Lower lobe of right lung (tissue), 2 donors: ENCODE measurements at regions not wholly inside any gene's neighbourhood (a gene's known extent, or its start where the extent isn't known, plus 50 kb on each side); places are given as distances from the start of the nearest gene placed in this dataset.

Source experiments
- ATAC-seq, 2 donors: fragments of 200-7000 bp; cut with Tn5 transposase; one replicate each; pipeline ENCODE4 v1.9.1; 2020 to 2022; ENCODE audit warnings: mild to moderate bottlenecking in 2 of 2, moderate library complexity in 2 of 2
- DNase-seq: peaks from one replicate; pipeline ENCODE4 v3.0.0-alpha.2; 2020
- H3K27ac ChIP-seq: fragments of 200-600 bp; one replicate; pipeline ENCODE4 v1.8.0; 2022
- H3K27me3 ChIP-seq: fragments of 200-600 bp; one replicate; pipeline ENCODE4 v1.8.0; 2022; ENCODE audit warnings: low read depth
- H3K36me3 ChIP-seq: fragments of 200-600 bp; one replicate; pipeline ENCODE4 v1.8.0; 2022; ENCODE audit warnings: mild to moderate bottlenecking
- H3K4me1 ChIP-seq: fragments of 200-600 bp; one replicate; pipeline ENCODE4 v1.8.0; 2022
- H3K4me3 ChIP-seq: fragments of 200-600 bp; one replicate; pipeline ENCODE4 v1.8.0; 2022; ENCODE audit warnings: mild to moderate bottlenecking
- H3K9me3 ChIP-seq: fragments of 200-600 bp; one replicate; pipeline ENCODE4 v1.8.0; 2022
- CTCF ChIP-seq: fragments of 200-600 bp; IDR thresholded peaks from one replicate; pipeline ENCODE4 v1.8.0; 2022; ENCODE audit warnings: antibody characterized with exemption, mild to moderate bottlenecking
- intact Hi-C: fragments of 100-400 bp; cut with DNase I; formaldehyde crosslinking; loops from one replicate; pipeline ENCODE4 v1.11.0; 2022
- donor health status: DM: no; HTN: yes; CAD: no; lungs with severe emphysema.

GRCh38 chr3:96370637-96371036, 443.8 kb upstream of the EPHA6 start:
- no peak for ATAC-seq
- intact Hi-C loops = no loop called here
- DNase-seq = no peak
- Histone ChIP-seq H3K4me1 (no peaks in the 10 kb centered on the region), H3K9me3 (no peaks in the 10 kb centered on the region), H3K36me3 (no peaks in the 10 kb centered on the region), H3K27me3 (no peaks in the 10 kb centered on the region), H3K4me3 (no peak overlapping the region), H3K27ac (no peak overlapping the region)
- TF ChIP-seq CTCF = no peak

DNA sequence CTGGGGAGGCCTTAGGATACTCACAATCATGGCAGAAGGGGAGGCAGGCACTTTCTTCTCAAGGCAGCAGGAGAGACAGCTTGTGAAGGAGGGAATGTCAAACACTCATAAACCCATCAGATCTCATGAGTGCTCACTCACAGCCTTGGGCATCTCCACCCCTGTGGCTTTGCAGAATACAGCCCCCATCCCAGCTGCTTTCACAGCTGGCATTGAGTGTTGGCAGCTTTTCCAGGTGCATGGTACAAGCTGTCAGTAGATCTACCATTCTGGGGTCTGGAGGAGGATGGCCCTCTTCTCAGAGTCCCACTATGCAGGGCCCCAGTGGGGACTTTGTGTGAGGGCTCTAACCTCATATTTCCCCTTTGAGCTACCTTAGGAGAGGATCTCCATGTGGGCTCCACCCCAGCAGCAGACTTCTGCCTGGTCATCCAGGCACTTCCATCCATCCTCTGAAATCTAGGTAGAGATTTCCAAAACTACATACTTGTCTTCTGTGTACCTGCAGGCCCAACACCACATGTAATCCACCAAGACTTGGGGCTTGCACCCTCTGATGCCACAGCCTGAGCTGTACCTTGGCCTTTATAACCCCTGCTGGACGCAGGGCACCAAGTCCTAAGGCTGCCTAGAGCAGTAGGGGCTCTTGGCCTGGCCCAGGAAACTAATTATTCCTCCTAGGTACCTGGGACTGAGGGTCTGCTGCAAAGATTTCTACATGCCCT, 404.2 kb upstream of the EPHA6 start:
- ATAC-seq (peak in 1 of 2 donors; percentile 30), DNase-seq (no peak)
- H3K4me3 ChIP-seq = no peak overlapping the region
- no peak for TF ChIP-seq CTCF
- no peaks in the 10 kb centered on the region for H3K27me3 ChIP-seq
- H3K27ac ChIP-seq = no peak overlapping the region
- H3K36me3 ChIP-seq = no peaks in the 10 kb centered on the region
- intact Hi-C loops = no loop called here
- no peaks in the 10 kb centered on the region for H3K9me3 ChIP-seq
- H3K4me1 ChIP-seq = no peaks in the 10 kb centered on the region

DNA sequence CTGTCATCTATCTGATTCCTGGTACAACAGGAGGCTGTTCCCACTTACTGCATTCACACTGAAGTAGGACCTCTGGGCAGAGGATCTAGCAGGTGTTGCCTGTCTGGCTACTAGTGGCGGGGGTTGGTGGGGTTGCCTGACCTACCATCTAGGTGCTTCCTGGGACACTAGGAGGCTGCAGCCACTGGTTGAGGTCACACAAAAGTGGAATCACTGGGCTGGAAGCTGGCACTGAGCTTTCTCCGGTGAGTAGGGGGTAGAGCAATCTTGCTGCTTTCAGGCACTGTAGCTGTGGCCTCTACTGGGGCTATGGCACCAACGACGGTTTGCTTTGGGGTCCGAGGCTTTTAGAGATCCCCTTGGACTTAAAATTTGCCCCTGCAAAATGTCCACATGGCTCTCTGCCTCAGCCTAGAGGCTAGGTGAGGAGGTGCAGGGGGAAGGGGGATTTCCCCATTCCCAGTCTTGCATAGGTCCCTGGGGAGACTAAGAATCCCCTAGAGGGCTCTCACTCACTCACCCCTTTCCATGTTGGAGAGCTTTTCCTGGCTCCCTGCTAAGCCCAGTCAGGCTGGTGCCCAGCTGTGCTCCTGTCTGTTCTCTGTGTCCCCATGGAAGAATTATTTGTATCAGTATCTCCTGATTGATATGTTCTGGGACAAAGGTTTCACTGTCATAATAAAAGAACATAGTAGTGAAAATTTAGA, 397.7 kb upstream of the EPHA6 start:
- no peak overlapping the region for H3K27ac ChIP-seq
- no peaks in the 10 kb centered on the region for H3K36me3 ChIP-seq
- no peaks in the 10 kb centered on the region for H3K27me3 ChIP-seq
- H3K4me1 ChIP-seq = no peaks in the 10 kb centered on the region
- DNase-seq (no peak), ATAC-seq (no peak)
- intact Hi-C loops = no loop called here
- H3K4me3 ChIP-seq = no peak overlapping the region
- no peak for TF ChIP-seq CTCF
- no peaks in the 10 kb centered on the region for H3K9me3 ChIP-seq

DNA sequence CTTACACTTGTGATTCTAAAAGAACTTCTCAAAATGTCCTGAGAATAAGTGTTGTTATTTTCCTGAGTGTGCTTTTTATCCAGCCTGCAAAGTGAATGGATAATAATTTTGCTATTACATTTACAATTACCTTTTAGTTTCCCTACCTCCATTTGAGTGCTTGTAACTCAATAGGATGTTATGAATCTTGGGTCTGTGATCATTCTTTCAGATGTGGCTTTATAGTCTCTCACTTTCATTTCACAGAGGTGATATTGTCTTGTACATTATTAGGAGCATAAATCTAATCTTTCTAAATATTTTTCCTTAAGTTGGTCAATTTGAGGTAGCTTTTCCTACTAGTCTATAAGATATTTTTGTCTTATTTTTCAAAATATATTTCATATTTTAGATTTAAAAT, 386.3 kb upstream of the EPHA6 start:
- intact Hi-C loops = no loop called here
- H3K4me1 ChIP-seq = no peaks in the 10 kb centered on the region
- DNase-seq = no peak
- ATAC-seq = no peak
- no peaks in the 10 kb centered on the region for H3K27me3 ChIP-seq
- no peaks in the 10 kb centered on the region for H3K36me3 ChIP-seq
- no peak overlapping the region for H3K4me3 ChIP-seq
- H3K9me3 ChIP-seq = no peaks in the 10 kb centered on the region
- TF ChIP-seq CTCF = no peak
- H3K27ac ChIP-seq = no peak overlapping the region

- DNase-seq (no peak), ATAC-seq (no peak)
- no peaks in the 10 kb centered on the region for H3K27me3 ChIP-seq
- no peaks in the 10 kb centered on the region for H3K36me3 ChIP-seq
- no peak for TF ChIP-seq CTCF
- H3K4me1 ChIP-seq = no peaks in the 10 kb centered on the region
- H3K4me3 ChIP-seq = no peak overlapping the region
- no peak overlapping the region for H3K27ac ChIP-seq
- intact Hi-C loops = no loop called here
- H3K9me3 ChIP-seq = no peaks in the 10 kb centered on the region
Measured at GRCh38 chr3:96430079-96430478, 384.3 kb upstream of the EPHA6 start.
